HUES64 (cell line): ENCODE measurements at regions not wholly inside any gene's neighbourhood (a gene's known extent, or its start where the extent isn't known, plus 50 kb on each side); places are given as distances from the start of the nearest gene placed in this dataset.
"Not testable (repeated sequence)": the region's sequence is repeated elsewhere in the genome, so short reads cannot be mapped to it uniquely, and the experiment has no call there.

Experiments used
- H3K27ac ChIP-seq: 2 replicates; pipeline ENCODE4 v1.7.0; 2013; ENCODE audit warnings: low read depth, low read length, inconsistent platforms
- H3K27me3 ChIP-seq: 2 replicates; pipeline ENCODE4 v1.6.1; 2013; ENCODE audit warnings: mild to moderate bottlenecking, low read length; ENCODE audit not compliant: insufficient read depth
- H3K36me3 ChIP-seq: 2 replicates; pipeline ENCODE4 v1.6.1; 2013; ENCODE audit warnings: mild to moderate bottlenecking, low read length; ENCODE audit not compliant: insufficient read depth
- H3K4me1 ChIP-seq: 2 replicates; pipeline ENCODE4 v1.6.1; 2013; ENCODE audit warnings: mild to moderate bottlenecking, low read length, moderate library complexity; ENCODE audit not compliant: insufficient read depth
- H3K4me3 ChIP-seq: 2 replicates; pipeline ENCODE4 v1.5.1; 2013; ENCODE audit warnings: mild to moderate bottlenecking, low read length, moderate library complexity
- H3K9ac ChIP-seq: 2 replicates; pipeline ENCODE4 v1.6.1; 2013; ENCODE audit warnings: mild to moderate bottlenecking, low read depth, low read length
- H3K9me3 ChIP-seq: 2 replicates; pipeline ENCODE4 v1.6.1; 2013; ENCODE audit warnings: low read depth, low read length; ENCODE audit not compliant: insufficient read depth
- WGBS: fragments of 150-250, 120-280 bp; methylation state at CpG from one replicate; pipeline ENCODE4 v1.1.7; 2013; ENCODE audit warnings: missing lambda C conversion rate; 5-methylcytosine and 5-hydroxymethylcytosine counted together

- no peaks in the 10 kb centered on the region for H3K9me3 ChIP-seq
- H3K4me3 ChIP-seq = no peak overlapping the region
- H3K4me1 ChIP-seq = no peaks in the 10 kb centered on the region
- no peaks in the 10 kb centered on the region for H3K36me3 ChIP-seq
- 97% methylated on average over 11 of the region's 11 CpGs for WGBS
- H3K9ac ChIP-seq = no peak overlapping the region
- H3K27me3 ChIP-seq = no peaks in the 10 kb centered on the region
- no peak overlapping the region for H3K27ac ChIP-seq
Measured at GRCh38 chr11:98453378-98453777, 567.4 kb upstream of the CNTN5 start.

GRCh38 chr11:98455500-98456307 is 565.0 kb upstream of the CNTN5 start:
- H3K4me3 ChIP-seq = no peak overlapping the region
- WGBS = 76% methylated on average over 12 of the region's 14 CpGs
- no peak overlapping the region for H3K27ac ChIP-seq
- H3K9ac ChIP-seq = no peak overlapping the region
- H3K4me1 ChIP-seq = no peaks in the 10 kb centered on the region
- no peaks in the 10 kb centered on the region for H3K9me3 ChIP-seq
- no peaks in the 10 kb centered on the region for H3K36me3 ChIP-seq
- H3K27me3 ChIP-seq = no peaks in the 10 kb centered on the region

GRCh38 chr11:98456308-98456680 is 564.5 kb upstream of the CNTN5 start:
- Histone ChIP-seq H3K4me3 (no peak overlapping the region), H3K9ac (no peak overlapping the region), H3K27me3 (no peaks in the 10 kb centered on the region), H3K9me3 (no peaks in the 10 kb centered on the region), H3K27ac (no peak overlapping the region), H3K4me1 (no peaks in the 10 kb centered on the region), H3K36me3 (no peaks in the 10 kb centered on the region)
- 92% methylated on average over 5 of the region's 5 CpGs for WGBS

GRCh38 chr11:98495016-98495415 is 525.7 kb upstream of the CNTN5 start:
- H3K4me1 ChIP-seq = peaks cover 19% of the 10 kb centered on the region
- H3K27ac ChIP-seq = no peak overlapping the region

GRCh38 chr11:98495601-98496000 is 525.1 kb upstream of the CNTN5 start:
- Histone ChIP-seq H3K36me3 (no peaks in the 10 kb centered on the region), H3K9ac (no peak overlapping the region), H3K4me3 (no peak overlapping the region), H3K27ac (no peak overlapping the region), H3K27me3 (no peaks in the 10 kb centered on the region), H3K4me1 (peaks cover 19% of the 10 kb centered on the region), H3K9me3 (no peaks in the 10 kb centered on the region)
- WGBS = 81% methylated on average over 5 of the region's 5 CpGs

More at GRCh38 chr11:98495016-98495415, 525.7 kb upstream of the CNTN5 start:
- Histone ChIP-seq H3K4me3 (no peak overlapping the region), H3K9ac (no peak overlapping the region), H3K9me3 (no peaks in the 10 kb centered on the region), H3K27me3 (no peaks in the 10 kb centered on the region), H3K36me3 (no peaks in the 10 kb centered on the region)
- 90% methylated on average over 2 of the region's 2 CpGs for WGBS

GRCh38 chr11:98507208-98507607 is 513.5 kb upstream of the CNTN5 start:
- H3K36me3 ChIP-seq = no peaks in the 10 kb centered on the region
- H3K4me3 ChIP-seq = no peak overlapping the region
- H3K27ac ChIP-seq = no peak overlapping the region
- no peaks in the 10 kb centered on the region for H3K9me3 ChIP-seq
- H3K27me3 ChIP-seq = no peaks in the 10 kb centered on the region
- H3K4me1 ChIP-seq = peaks cover 6% of the 10 kb centered on the region; the same call in 1 of the 2 replicates
- H3K9ac ChIP-seq = no peak overlapping the region

- Histone ChIP-seq H3K4me1 (no peaks in the 10 kb centered on the region), H3K9me3 (no peaks in the 10 kb centered on the region), H3K36me3 (no peaks in the 10 kb centered on the region), H3K4me3 (no peak overlapping the region), H3K27ac (no peak overlapping the region), H3K9ac (no peak overlapping the region), H3K27me3 (no peaks in the 10 kb centered on the region)
Measured at GRCh38 chr11:98512938-98513337, 507.8 kb upstream of the CNTN5 start.

GRCh38 chr11:98531576-98531975 is 489.2 kb upstream of the CNTN5 start:
- H3K36me3 ChIP-seq = no peaks in the 10 kb centered on the region
- H3K27me3 ChIP-seq = no peaks in the 10 kb centered on the region
- no peak overlapping the region for H3K4me3 ChIP-seq
- H3K4me1 ChIP-seq = no peaks in the 10 kb centered on the region; the same call in 1 of the 2 replicates
- no peak overlapping the region for H3K9ac ChIP-seq
- 86% methylated on average over 1 of the region's 1 CpG for WGBS
- H3K9me3 ChIP-seq = no peaks in the 10 kb centered on the region
- H3K27ac ChIP-seq = no peak overlapping the region

- no peaks in the 10 kb centered on the region for H3K9me3 ChIP-seq
- no peaks in the 10 kb centered on the region; the same call in 1 of the 2 replicates for H3K4me1 ChIP-seq
- no peak overlapping the region for H3K27ac ChIP-seq
- no peaks in the 10 kb centered on the region for H3K27me3 ChIP-seq
- WGBS = 100% methylated on average over 1 of the region's 1 CpG
- no peak overlapping the region for H3K4me3 ChIP-seq
- H3K9ac ChIP-seq = no peak overlapping the region
- H3K36me3 ChIP-seq = no peaks in the 10 kb centered on the region
Measured at GRCh38 chr11:98536023-98536422, 484.7 kb upstream of the CNTN5 start.

GRCh38 chr11:98538358-98538757 is 482.4 kb upstream of the CNTN5 start:
- not testable (repeated sequence) for H3K4me3 ChIP-seq, H3K4me1 ChIP-seq, H3K9me3 ChIP-seq, H3K27me3 ChIP-seq, H3K9ac ChIP-seq, H3K27ac ChIP-seq, H3K36me3 ChIP-seq
- 95% methylated on average over 6 of the region's 7 CpGs for WGBS

GRCh38 chr11:98545544-98546175 is 475.1 kb upstream of the CNTN5 start:
- no peaks in the 10 kb centered on the region for H3K4me1 ChIP-seq
- 92% methylated on average over 5 of the region's 5 CpGs for WGBS
- H3K9me3 ChIP-seq = no peaks in the 10 kb centered on the region
- no peaks in the 10 kb centered on the region for H3K36me3 ChIP-seq
- H3K27me3 ChIP-seq = no peaks in the 10 kb centered on the region
- H3K9ac ChIP-seq = no peak overlapping the region
- no peak overlapping the region for H3K4me3 ChIP-seq
- H3K27ac ChIP-seq = no peak overlapping the region
